ENCODE measurements at regions not wholly inside any gene's neighbourhood (a gene's known extent, or its start where the extent isn't known, plus 50 kb on each side); places are given as distances from the start of the nearest gene placed in this dataset.

GRCh38 chr2:129800686-129801085 is 178.8 kb upstream of the RAB6C start (continued):
- TF ChIP-seq THAP12 (CRISPR knock-in tag; IDR thresholded peaks at IDR 0.05), result no peak
- TF ChIP-seq E2F5 (CRISPR knock-in tag; IDR thresholded peaks at IDR 0.05), result no peak

GRCh38 chr2:129801575-129801974 is 177.9 kb upstream of the RAB6C start:
- Histone ChIP-seq H3K36me3 (ENCODE audit: control insufficient read depth, insufficient read depth, low read length) (no peaks in the 10 kb centered on the region), H3K27me3 (ENCODE audit: control insufficient read depth in 2 of 2, insufficient read depth in 2 of 2, low read length in 2 of 2) (peaks cover 0 to 60% of the 10 kb centered on the region in 2 experiments; a peak in 3 of 5 replicates), H3K4me2 (ENCODE audit: insufficient read depth, low read length) (no peak overlapping the region), H3K9me3 (replicated peaks; ENCODE audit: control insufficient read depth, insufficient read depth, low read depth, low read length) (no peaks in the 10 kb centered on the region), H3K27ac (ENCODE audit: extremely low read depth, low read depth, low read length) (no peak overlapping the region), H3K9me1 (ENCODE audit: control insufficient read depth, insufficient read depth, low read length) (no peaks in the 10 kb centered on the region), H3K9ac (ENCODE audit: insufficient read depth in 1 of 2, low read depth in 2 of 2, low read length in 2 of 2) (no peak overlapping the region), H3K79me2 (ENCODE audit: control insufficient read depth, insufficient read depth, low read length) (no peaks in the 10 kb centered on the region), H4K20me1 (replicated peaks; ENCODE audit: control insufficient read depth, insufficient read depth, low read length) (peaks cover 5% of the 10 kb centered on the region; the same call in 1 of the 2 replicates), H3K4me1 (replicated peaks in 1 of 2; ENCODE audit: control insufficient read depth in 2 of 2, insufficient read depth in 2 of 2, low read length in 2 of 2) (no peaks in the 10 kb centered on the region), H2AFZ (ENCODE audit: low read depth, low read length) (no peak overlapping the region), H3K4me3 (no peak overlapping the region)
- intact Hi-C loops (cut with micrococcal nuclease), result no loop called here
- WGBS (ENCODE audit: insufficient coverage, low coverage, missing lambda C conversion rate), result 0% methylated on average over 1 of the region's 1 CpG
- BruUV-seq (replicated peaks), result no TSS peak
- FAIRE-seq, result no peak
- DNase-seq (ENCODE audit: extremely low read depth in 1 of 4, low spot score in 3 of 4), result no peak
- in situ Hi-C loops (cut with MboI), result no loop called here
- CTCF ChIA-PET (ENCODE audit: low intra/inter-chr PET ratio), result no interaction called here
- TF ChIP-seq RBM15 (IDR thresholded peaks at IDR 0.05; ENCODE audit: insufficient read depth, low read length) (no peak), TEAD4 (IDR thresholded peaks at IDR 0.05; ENCODE audit: low read length) (no peak), TEAD4 (CRISPR knock-in tag; IDR thresholded peaks at IDR 0.05; ENCODE audit: borderline replicate concordance) (no peak)
- no peak for ATAC-seq
- POLR2A ChIA-PET, result no interaction called here
